GM12865 (cell line): ENCODE measurements at regions not wholly inside any gene's neighbourhood (a gene's known extent, or its start where the extent isn't known, plus 50 kb on each side); places are given as distances from the start of the nearest gene placed in this dataset.

Experiments used
- DNase-seq: peaks from one replicate; pipeline ENCODE4 v3.0.0; 2010; ENCODE audit warnings: low read depth
- H3K4me3 ChIP-seq: 2 replicates; pipeline ENCODE4 v1.5.1; 2011; ENCODE audit warnings: mild to moderate bottlenecking, low read depth, low read length, control low read depth
- TF ChIP-seq, protein P1 (sequence below): IDR thresholded peaks from 2 replicates; pipeline ENCODE4 v1.5.1; 2011; ENCODE audit warnings: low read length, control low read depth, low read depth, inconsistent platforms; ENCODE audit not compliant: insufficient read depth; ENCODE audit errors: missing control alignments

DNA sequence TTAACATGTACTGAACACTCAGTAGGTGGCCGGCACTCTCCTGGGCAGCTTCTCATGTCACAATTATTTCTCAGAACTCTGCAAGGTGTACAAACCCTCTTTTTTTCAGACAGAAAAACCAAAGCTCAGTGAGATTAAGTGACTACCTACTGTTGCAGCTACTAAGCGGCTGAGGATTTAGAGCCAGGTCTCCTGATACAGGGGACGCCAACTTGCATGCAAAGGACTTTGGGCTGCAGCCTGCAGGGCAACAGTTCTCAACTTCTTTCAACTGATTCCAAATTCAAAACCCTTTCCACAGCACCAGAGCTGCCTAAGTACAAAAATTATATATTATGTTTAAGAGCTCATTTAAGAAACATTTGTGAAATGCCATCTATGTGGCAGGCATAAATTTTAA, 177.6 kb downstream of the SUCLG1 start:
- TF ChIP-seq, protein P1, sequence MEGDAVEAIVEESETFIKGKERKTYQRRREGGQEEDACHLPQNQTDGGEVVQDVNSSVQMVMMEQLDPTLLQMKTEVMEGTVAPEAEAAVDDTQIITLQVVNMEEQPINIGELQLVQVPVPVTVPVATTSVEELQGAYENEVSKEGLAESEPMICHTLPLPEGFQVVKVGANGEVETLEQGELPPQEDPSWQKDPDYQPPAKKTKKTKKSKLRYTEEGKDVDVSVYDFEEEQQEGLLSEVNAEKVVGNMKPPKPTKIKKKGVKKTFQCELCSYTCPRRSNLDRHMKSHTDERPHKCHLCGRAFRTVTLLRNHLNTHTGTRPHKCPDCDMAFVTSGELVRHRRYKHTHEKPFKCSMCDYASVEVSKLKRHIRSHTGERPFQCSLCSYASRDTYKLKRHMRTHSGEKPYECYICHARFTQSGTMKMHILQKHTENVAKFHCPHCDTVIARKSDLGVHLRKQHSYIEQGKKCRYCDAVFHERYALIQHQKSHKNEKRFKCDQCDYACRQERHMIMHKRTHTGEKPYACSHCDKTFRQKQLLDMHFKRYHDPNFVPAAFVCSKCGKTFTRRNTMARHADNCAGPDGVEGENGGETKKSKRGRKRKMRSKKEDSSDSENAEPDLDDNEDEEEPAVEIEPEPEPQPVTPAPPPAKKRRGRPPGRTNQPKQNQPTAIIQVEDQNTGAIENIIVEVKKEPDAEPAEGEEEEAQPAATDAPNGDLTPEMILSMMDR = no peak
- H3K4me3 ChIP-seq = no peak overlapping the region
- DNase-seq = no peak

DNA sequence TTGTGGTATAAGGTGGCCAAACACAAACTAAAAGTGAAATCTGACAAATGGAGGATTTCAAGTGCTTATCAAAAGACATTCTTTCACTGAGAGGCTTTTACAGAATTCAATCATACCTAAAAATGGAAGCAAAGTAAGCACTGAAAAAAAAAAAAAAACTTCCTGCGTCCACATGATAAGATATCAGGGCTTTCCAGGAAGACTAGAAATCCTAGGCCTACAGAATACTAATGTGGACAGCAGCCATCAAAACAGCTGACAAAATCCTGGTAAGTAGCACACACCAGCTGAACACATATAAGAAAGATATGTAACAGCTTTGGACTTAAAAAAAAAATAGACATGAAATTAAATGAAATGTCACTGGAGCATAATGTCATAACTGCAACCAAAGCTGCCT, 178.2 kb downstream of the SUCLG1 start:
- TF ChIP-seq, protein P1 = no peak

DNA sequence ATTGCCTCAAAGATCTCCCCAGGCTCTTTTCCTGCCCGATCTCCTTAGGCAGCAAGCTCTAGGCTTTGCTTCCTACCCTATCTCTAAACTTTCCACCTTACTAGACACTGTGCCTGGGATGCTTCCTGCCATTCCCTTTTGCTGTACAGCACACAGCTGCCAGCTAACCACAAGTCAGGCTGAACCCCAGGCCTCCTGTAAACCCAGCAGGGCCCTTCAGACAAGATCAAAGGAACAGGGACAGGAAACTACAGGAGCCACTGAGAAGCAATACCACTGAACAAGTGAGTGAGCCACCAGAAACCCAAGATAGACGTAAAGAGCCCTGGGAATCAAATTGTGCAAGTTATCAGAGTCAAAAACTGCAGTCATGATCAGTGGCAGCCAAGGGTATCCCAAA, 180.7 kb downstream of the SUCLG1 start:
- H3K4me3 ChIP-seq = no peak overlapping the region
- TF ChIP-seq, protein P1 = no peak
- no peak for DNase-seq

More for the DNA sequence above, 178.2 kb downstream of the SUCLG1 start:
- DNase-seq = no peak
- no peak overlapping the region for H3K4me3 ChIP-seq

DNA sequence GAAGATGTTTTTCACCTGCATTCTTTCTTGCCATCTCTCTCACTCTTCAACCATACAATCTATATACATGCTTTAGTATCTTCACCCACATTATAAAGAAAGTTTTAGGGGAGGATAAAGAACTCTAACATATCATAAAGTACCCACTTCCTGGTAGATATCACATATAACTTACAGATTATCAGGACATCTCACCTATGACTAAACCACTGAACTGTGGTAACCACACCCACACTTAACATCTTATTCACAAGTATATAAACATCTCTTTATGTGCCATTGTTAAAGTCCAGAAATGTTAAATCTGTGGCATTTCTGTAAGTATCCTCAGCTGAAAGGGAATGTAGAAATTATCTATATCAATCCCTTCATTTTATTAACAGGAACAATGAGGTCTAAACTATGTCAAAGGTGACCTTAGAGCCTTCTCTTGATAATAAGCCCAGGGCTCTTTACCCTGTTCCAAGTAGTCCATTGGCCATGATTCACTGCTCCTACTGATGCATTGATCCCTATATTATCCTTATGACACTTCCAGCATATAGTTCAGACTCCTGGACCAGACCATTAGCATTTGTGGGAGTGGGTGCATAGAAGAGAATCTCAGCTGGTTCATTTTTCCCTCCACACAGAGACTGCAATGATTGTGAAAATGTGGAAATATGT, 182.4 kb downstream of the SUCLG1 start:
- DNase-seq = no peak
- TF ChIP-seq, protein P1 = no peak
- no peak overlapping the region for H3K4me3 ChIP-seq

DNA sequence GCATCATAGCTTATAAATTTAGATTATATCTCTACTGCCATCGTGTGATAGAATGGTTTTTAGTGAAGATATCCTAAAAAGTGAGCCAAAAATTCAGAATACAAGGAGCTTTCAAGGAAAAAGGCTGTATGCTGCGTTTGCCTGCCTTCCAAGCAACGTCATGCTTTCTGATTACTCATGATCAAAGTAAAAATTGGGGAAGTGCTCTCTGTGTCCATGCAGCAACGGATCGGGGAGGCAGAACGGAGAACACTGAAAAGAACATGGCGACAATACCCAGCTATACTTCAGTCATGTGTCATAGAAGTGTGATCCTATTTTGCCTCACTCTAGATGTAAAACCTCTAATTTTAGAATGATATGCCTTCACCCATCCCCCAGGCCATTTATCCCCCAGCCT, 185.7 kb downstream of the SUCLG1 start:
- no peak for DNase-seq
- no peak overlapping the region for H3K4me3 ChIP-seq
- TF ChIP-seq, protein P1 = no peak

DNA sequence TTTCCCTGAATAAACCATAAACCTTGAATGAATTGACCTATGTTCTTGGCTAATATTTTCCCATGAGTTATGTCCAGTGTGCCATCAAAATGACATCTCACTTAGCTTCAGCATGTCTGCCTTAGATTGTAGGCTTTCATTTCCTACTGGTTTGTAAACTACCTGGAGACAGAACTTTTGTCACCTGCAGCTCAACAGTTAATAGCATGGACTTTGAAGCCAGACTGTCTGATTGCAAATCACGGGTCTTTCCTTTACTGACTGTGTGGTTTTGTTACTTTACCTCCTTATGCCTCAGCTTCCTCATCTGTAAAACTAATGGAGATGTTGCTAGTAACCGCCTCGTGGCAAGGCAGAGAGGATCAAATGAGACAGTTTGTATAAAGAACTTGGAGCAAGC, 187.1 kb downstream of the SUCLG1 start:
- TF ChIP-seq, protein P1 = no peak
- no peak for DNase-seq
- H3K4me3 ChIP-seq = no peak overlapping the region

DNA sequence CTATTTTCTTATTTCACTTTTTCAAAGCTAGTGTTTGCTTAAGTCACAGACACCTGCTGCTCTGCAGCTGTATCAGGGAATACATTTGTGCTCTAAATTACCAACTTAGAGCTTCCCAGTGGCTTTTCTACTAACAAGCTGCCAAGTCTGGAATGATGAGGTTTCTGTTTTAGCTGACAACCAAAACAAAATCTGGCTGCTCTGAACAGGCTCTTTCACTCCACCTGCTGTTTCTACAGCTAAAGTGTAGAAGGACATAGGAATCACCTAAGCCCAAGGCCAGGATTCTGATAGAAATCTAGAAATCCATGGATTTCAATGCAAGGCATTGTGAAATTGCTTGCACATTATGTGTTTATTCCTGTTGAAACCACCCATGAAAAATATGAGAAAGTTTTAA, 201.2 kb downstream of the SUCLG1 start:
- TF ChIP-seq, protein P1 = no peak
- DNase-seq = no peak
- no peak overlapping the region for H3K4me3 ChIP-seq
